Gastroesophageal sphincter (tissue), 3 donors: ENCODE measurements at regions not wholly inside any gene's neighbourhood (a gene's known extent, or its start where the extent isn't known, plus 50 kb on each side); places are given as distances from the start of the nearest gene placed in this dataset.

ENCODE experiments used
- CTCF ChIP-seq, 4 experiments: fragments of 200-600 bp in 2 of 4; fragments of 450-650 bp in 2 of 4; sonication (generic) in 1 of 4; IDR thresholded peaks; one replicate each; pipeline ENCODE4 v1.5.1; 2017 to 2019; ENCODE audit warnings: antibody characterized with exemption in 4 of 4, mild to moderate bottlenecking in 2 of 4, moderate library complexity in 2 of 4
- POLR2A ChIP-seq, 2 donors: fragments of 450-650 bp; IDR thresholded peaks; one replicate each; pipeline ENCODE4 v1.6.1; 2017; ENCODE audit warnings: antibody characterized with exemption in 2 of 2, mild to moderate bottlenecking in 2 of 2, moderate library complexity in 1 of 2

GRCh38 chr7:79716329-79716728 is 262.9 kb upstream of the MAGI2 start:
- TF ChIP-seq POLR2A (IDR thresholded peaks at IDR 0.05), result no peak
- TF ChIP-seq CTCF (IDR thresholded peaks at IDR 0.05), result no peak
